ENCODE measurements at regions not wholly inside any gene's neighbourhood (a gene's known extent, or its start where the extent isn't known, plus 50 kb on each side); places are given as distances from the start of the nearest gene placed in this dataset.

GRCh38 chr16:64403352-64403751 is 718.5 kb downstream of the CDH11 start:
- CTCF ChIA-PET = no interaction called here

GRCh38 chr16:64398793-64399192 is 723.1 kb downstream of the CDH11 start:
- no peaks in the 10 kb centered on the region for H3K27me3 Mint-ChIP-seq
- CTCF ChIA-PET = no interaction called here
- no peaks in the 10 kb centered on the region for H3K4me1 Mint-ChIP-seq (ENCODE audit: low read depth)
- no peak for TF ChIP-seq CTCF (IDR thresholded peaks at IDR 0.05)
- ATAC-seq (ENCODE audit: poor library complexity) (no peak), DNase-seq (no peak)
- no peaks in the 10 kb centered on the region for H3K4me1 ChIP-seq (ENCODE audit: insufficient read depth, low read length)
- no peak overlapping the region for H3K4me3 ChIP-seq (ENCODE audit: low read length)
- H3K36me3 ChIP-seq (ENCODE audit: insufficient read depth, low read length) = no peaks in the 10 kb centered on the region
- no peaks in the 10 kb centered on the region for H3K36me3 Mint-ChIP-seq (ENCODE audit: low read depth)
- no peak overlapping the region for H3K27ac ChIP-seq (ENCODE audit: low read depth in 1 of 2, low read length in 2 of 2)
- H3K4me3 Mint-ChIP-seq = no peak overlapping the region
- no peaks in the 10 kb centered on the region for H3K9me3 ChIP-seq (ENCODE audit: control insufficient read depth in 1 of 2, insufficient read depth in 1 of 2, low read length in 2 of 2)
- no peak overlapping the region for H3K27ac Mint-ChIP-seq
- POLR2A ChIA-PET = no interaction called here
- peaks cover 13% of the 10 kb centered on the region for H3K9me3 Mint-ChIP-seq
- intact Hi-C loops (cut with DNase I, micrococcal nuclease) = no loop called here
- no peaks in the 10 kb centered on the region for H3K27me3 ChIP-seq (ENCODE audit: control insufficient read depth in 1 of 2, insufficient read depth in 2 of 2, low read length in 2 of 2)

More at GRCh38 chr16:64403352-64403751, 718.5 kb downstream of the CDH11 start:
- Mint-ChIP-seq H3K4me1 (ENCODE audit: low read depth) (no peaks in the 10 kb centered on the region), H3K9me3 (peaks cover 15% of the 10 kb centered on the region), H3K4me3 (no peak overlapping the region), H3K27ac (no peak overlapping the region), H3K36me3 (ENCODE audit: low read depth) (no peaks in the 10 kb centered on the region), H3K27me3 (no peaks in the 10 kb centered on the region)
- TF ChIP-seq CTCF (IDR thresholded peaks at IDR 0.05) = no peak
- intact Hi-C loops (cut with DNase I, micrococcal nuclease) = no loop called here
- Histone ChIP-seq H3K4me1 (ENCODE audit: insufficient read depth, low read length) (no peaks in the 10 kb centered on the region), H3K27ac (ENCODE audit: low read depth in 1 of 2, low read length in 2 of 2) (no peak overlapping the region), H3K9me3 (ENCODE audit: control insufficient read depth in 1 of 2, insufficient read depth in 1 of 2, low read length in 2 of 2) (peaks cover 0 to 5% of the 10 kb centered on the region in 2 experiments), H3K4me3 (ENCODE audit: low read length) (no peak overlapping the region), H3K36me3 (ENCODE audit: insufficient read depth, low read length) (no peaks in the 10 kb centered on the region), H3K27me3 (ENCODE audit: control insufficient read depth in 1 of 2, insufficient read depth in 2 of 2, low read length in 2 of 2) (no peaks in the 10 kb centered on the region)
- DNase-seq (no peak), ATAC-seq (ENCODE audit: poor library complexity) (no peak)
- POLR2A ChIA-PET = no interaction called here

- no peak for TF ChIP-seq CTCF (IDR thresholded peaks at IDR 0.05)
- H3K9me3 ChIP-seq (ENCODE audit: control insufficient read depth in 1 of 2, insufficient read depth in 1 of 2, low read length in 2 of 2) = no peaks in the 10 kb centered on the region
- Mint-ChIP-seq H3K36me3 (ENCODE audit: low read depth) (no peaks in the 10 kb centered on the region), H3K27ac (no peak overlapping the region), H3K9me3 (peaks cover 16% of the 10 kb centered on the region), H3K4me1 (ENCODE audit: low read depth) (no peaks in the 10 kb centered on the region), H3K27me3 (no peaks in the 10 kb centered on the region), H3K4me3 (no peak overlapping the region)
- DNase-seq (no peak), ATAC-seq (ENCODE audit: poor library complexity) (no peak)
- H3K27ac ChIP-seq (ENCODE audit: low read depth in 1 of 2, low read length in 2 of 2) = no peak overlapping the region
- no peaks in the 10 kb centered on the region for H3K27me3 ChIP-seq (ENCODE audit: control insufficient read depth in 1 of 2, insufficient read depth in 2 of 2, low read length in 2 of 2)
- no peak overlapping the region for H3K4me3 ChIP-seq (ENCODE audit: low read length)
- no peaks in the 10 kb centered on the region for H3K36me3 ChIP-seq (ENCODE audit: insufficient read depth, low read length)
- intact Hi-C loops (cut with DNase I, micrococcal nuclease) = no loop called here
- ChIA-PET POLR2A (no interaction called here), CTCF (no interaction called here)
- H3K4me1 ChIP-seq (ENCODE audit: insufficient read depth, low read length) = no peaks in the 10 kb centered on the region
These were observed 723.8 kb downstream of the CDH11 start for GRCh38 chr16:64397945-64398508.

Measured in CD4-positive, alpha-beta T cell (primary cell).